Panc1 (cell line): ENCODE measurements at regions not wholly inside any gene's neighbourhood (a gene's known extent, or its start where the extent isn't known, plus 50 kb on each side); places are given as distances from the start of the nearest gene placed in this dataset.

ENCODE experiments used
- POLR2AphosphoS5 ChIP-seq: IDR thresholded peaks from 2 replicates; pipeline ENCODE4 v1.6.1; 2012; ENCODE audit warnings: mild to moderate bottlenecking, low read depth, low read length, moderate library complexity
- TF ChIP-seq, protein P1 (sequence below): fragments of 450-650 bp; IDR thresholded peaks from 2 replicates; pipeline ENCODE4 v1.5.1; 2017; ENCODE audit warnings: mild to moderate bottlenecking
- TF ChIP-seq, protein P2 (sequence below), 2 experiments: IDR thresholded peaks; 2 replicates each; pipeline ENCODE4 v1.6.1; 2011 to 2012; ENCODE audit warnings: low read depth in 2 of 2, control low read depth in 1 of 2, low read length in 1 of 2, mild to moderate bottlenecking in 1 of 2, moderate library complexity in 1 of 2; ENCODE audit not compliant: insufficient read depth in 1 of 2

DNA sequence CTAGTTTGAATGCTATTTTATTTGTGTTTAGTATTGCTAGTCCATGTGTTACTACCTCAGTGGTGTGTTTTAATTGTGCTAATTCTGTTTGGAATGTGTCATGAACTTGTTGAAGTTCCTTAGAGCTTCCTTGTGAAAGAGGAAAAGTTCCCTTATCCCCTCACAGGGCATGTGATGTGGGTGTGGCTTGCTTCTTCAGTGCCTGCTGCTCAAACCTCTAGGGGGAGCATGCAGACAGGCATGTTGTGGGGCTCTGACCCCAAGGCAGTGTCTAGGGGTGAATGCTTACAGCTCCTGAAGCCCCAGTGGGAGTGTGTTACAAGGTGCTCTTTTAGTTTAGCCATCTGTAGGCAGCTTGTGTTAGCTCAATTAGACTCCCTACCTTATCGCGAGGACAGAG lies 86.5 kb downstream of the MAGED4 start:
- TF ChIP-seq, protein P1, sequence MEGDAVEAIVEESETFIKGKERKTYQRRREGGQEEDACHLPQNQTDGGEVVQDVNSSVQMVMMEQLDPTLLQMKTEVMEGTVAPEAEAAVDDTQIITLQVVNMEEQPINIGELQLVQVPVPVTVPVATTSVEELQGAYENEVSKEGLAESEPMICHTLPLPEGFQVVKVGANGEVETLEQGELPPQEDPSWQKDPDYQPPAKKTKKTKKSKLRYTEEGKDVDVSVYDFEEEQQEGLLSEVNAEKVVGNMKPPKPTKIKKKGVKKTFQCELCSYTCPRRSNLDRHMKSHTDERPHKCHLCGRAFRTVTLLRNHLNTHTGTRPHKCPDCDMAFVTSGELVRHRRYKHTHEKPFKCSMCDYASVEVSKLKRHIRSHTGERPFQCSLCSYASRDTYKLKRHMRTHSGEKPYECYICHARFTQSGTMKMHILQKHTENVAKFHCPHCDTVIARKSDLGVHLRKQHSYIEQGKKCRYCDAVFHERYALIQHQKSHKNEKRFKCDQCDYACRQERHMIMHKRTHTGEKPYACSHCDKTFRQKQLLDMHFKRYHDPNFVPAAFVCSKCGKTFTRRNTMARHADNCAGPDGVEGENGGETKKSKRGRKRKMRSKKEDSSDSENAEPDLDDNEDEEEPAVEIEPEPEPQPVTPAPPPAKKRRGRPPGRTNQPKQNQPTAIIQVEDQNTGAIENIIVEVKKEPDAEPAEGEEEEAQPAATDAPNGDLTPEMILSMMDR: peak; percentile 25
- no peak for TF ChIP-seq POLR2AphosphoS5
- TF ChIP-seq, protein P2, sequence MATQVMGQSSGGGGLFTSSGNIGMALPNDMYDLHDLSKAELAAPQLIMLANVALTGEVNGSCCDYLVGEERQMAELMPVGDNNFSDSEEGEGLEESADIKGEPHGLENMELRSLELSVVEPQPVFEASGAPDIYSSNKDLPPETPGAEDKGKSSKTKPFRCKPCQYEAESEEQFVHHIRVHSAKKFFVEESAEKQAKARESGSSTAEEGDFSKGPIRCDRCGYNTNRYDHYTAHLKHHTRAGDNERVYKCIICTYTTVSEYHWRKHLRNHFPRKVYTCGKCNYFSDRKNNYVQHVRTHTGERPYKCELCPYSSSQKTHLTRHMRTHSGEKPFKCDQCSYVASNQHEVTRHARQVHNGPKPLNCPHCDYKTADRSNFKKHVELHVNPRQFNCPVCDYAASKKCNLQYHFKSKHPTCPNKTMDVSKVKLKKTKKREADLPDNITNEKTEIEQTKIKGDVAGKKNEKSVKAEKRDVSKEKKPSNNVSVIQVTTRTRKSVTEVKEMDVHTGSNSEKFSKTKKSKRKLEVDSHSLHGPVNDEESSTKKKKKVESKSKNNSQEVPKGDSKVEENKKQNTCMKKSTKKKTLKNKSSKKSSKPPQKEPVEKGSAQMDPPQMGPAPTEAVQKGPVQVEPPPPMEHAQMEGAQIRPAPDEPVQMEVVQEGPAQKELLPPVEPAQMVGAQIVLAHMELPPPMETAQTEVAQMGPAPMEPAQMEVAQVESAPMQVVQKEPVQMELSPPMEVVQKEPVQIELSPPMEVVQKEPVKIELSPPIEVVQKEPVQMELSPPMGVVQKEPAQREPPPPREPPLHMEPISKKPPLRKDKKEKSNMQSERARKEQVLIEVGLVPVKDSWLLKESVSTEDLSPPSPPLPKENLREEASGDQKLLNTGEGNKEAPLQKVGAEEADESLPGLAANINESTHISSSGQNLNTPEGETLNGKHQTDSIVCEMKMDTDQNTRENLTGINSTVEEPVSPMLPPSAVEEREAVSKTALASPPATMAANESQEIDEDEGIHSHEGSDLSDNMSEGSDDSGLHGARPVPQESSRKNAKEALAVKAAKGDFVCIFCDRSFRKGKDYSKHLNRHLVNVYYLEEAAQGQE (IDR thresholded peaks at IDR 0.05; ENCODE audit: insufficient read depth in 1 of 2, low read depth in 2 of 2, low read length in 1 of 2): no peak
